Loucy (cell line): ENCODE measurements at regions not wholly inside any gene's neighbourhood (a gene's known extent, or its start where the extent isn't known, plus 50 kb on each side); places are given as distances from the start of the nearest gene placed in this dataset.

Source experiments
- H2AFZ ChIP-seq: fragments of 200-600 bp; sonication (generic); 2 replicates; pipeline ENCODE4 v1.6.0; 2016; ENCODE audit warnings: antibody characterized with exemption, mild to moderate bottlenecking, low read length, moderate library complexity
- H3F3A ChIP-seq: fragments of 200-600 bp; 2 replicates; pipeline ENCODE4 v1.6.0; 2016; ENCODE audit warnings: antibody characterized with exemption, low read depth, mild to moderate bottlenecking
- H3K27me3 ChIP-seq: fragments of 200-600 bp; sonication (generic); 2 replicates; pipeline ENCODE4 v1.6.1; 2014; ENCODE audit warnings: low read length, mild to moderate bottlenecking; ENCODE audit not compliant: insufficient read depth, poor library complexity, severe bottlenecking
- H3K36me3 ChIP-seq: fragments of 200-600 bp; sonication (generic); 2 replicates; pipeline ENCODE4 v1.6.1; 2016; ENCODE audit warnings: low read length; ENCODE audit not compliant: insufficient read depth
- H3K4me1 ChIP-seq: fragments of 200-600 bp; sonication (generic); 2 replicates; pipeline ENCODE4 v1.5.1; 2014; ENCODE audit warnings: low read length, mild to moderate bottlenecking; ENCODE audit not compliant: insufficient read depth, poor library complexity, severe bottlenecking
- H3K4me2 ChIP-seq: fragments of 200-600 bp; sonication (generic); 2 replicates; pipeline ENCODE4 v1.6.0; 2014; ENCODE audit warnings: antibody characterized with exemption, low read length, low read depth, mild to moderate bottlenecking; ENCODE audit not compliant: poor library complexity, severe bottlenecking
- H3K4me3 ChIP-seq: fragments of 200-600 bp; sonication (generic); 2 replicates; pipeline ENCODE4 v1.5.1; 2014; ENCODE audit warnings: low read length, mild to moderate bottlenecking, mixed read lengths; ENCODE audit not compliant: poor library complexity, severe bottlenecking
- H3K79me2 ChIP-seq: fragments of 200-600 bp; sonication (generic); 2 replicates; pipeline ENCODE4 v1.6.1; 2014; ENCODE audit warnings: low read length; ENCODE audit not compliant: insufficient read depth
- H3K9ac ChIP-seq: fragments of 200-600 bp; sonication (generic); 2 replicates; pipeline ENCODE4 v1.6.0; 2014; ENCODE audit warnings: mild to moderate bottlenecking, low read depth, low read length, moderate library complexity; ENCODE audit not compliant: poor library complexity, severe bottlenecking
- H3K9me2 ChIP-seq: fragments of 200-600 bp; sonication (generic); replicated peaks from 2 replicates; pipeline ENCODE4 v1.6.1; 2016; ENCODE audit warnings: low read depth, low read length, mixed read lengths
- H3K9me3 ChIP-seq: fragments of 200-600 bp; sonication (generic); 2 replicates; pipeline ENCODE4 v1.6.1; 2014; ENCODE audit warnings: mild to moderate bottlenecking, antibody characterized with exemption, low read length, low read depth; ENCODE audit not compliant: insufficient read depth
- H4K20me1 ChIP-seq: fragments of 200-600 bp; sonication (generic); 2 replicates; pipeline ENCODE4 v1.6.0; 2014; ENCODE audit warnings: antibody characterized with exemption, low read length, mild to moderate bottlenecking; ENCODE audit not compliant: insufficient read depth, poor library complexity, severe bottlenecking
- EZH2phosphoT487 ChIP-seq: fragments of 200-600 bp; IDR thresholded peaks from 2 replicates; pipeline ENCODE4 v1.6.1; 2018; ENCODE audit warnings: antibody characterized with exemption, mild to moderate bottlenecking, moderate library complexity, borderline replicate concordance
- TF ChIP-seq, protein P1 (sequence below): fragments of 200-600 bp; sonication (generic); conservative IDR thresholded peaks from 2 replicates; pipeline ENCODE4 v1.5.1; 2014; ENCODE audit warnings: mild to moderate bottlenecking, antibody characterized with exemption, low read length

DNA sequence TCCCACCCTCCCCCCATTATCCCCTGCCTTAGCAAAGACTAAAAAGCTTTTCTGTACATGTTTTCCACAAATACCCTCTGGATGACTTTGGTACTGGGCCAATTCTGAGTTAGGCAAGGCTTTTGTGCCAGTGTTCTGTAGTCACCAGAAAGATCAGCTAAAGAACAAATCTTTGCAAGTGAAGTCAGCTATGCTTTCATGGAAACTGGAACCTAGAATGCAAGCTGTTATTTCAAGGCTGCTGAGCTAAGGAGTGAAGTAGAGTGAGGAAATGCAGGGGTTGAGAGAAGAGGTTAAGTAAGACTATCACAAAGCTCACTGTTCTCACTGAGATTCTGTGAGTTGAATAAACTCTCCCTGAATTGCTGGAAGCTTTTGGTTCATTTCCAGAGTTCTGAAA lies 107.8 kb upstream of the CNTN3 start:
- Histone ChIP-seq H3K79me2 (no peaks in the 10 kb centered on the region), H3K9ac (no peak overlapping the region), H3F3A (no peaks in the 10 kb centered on the region), H3K4me2 (no peak overlapping the region), H3K9me2 (no peaks in the 10 kb centered on the region), H3K4me1 (no peaks in the 10 kb centered on the region), H3K36me3 (no peaks in the 10 kb centered on the region), H3K4me3 (no peak overlapping the region), H3K9me3 (no peaks in the 10 kb centered on the region), H2AFZ (no peak overlapping the region), H3K27me3 (no peaks in the 10 kb centered on the region), H4K20me1 (no peaks in the 10 kb centered on the region)
- TF ChIP-seq, protein P1, sequence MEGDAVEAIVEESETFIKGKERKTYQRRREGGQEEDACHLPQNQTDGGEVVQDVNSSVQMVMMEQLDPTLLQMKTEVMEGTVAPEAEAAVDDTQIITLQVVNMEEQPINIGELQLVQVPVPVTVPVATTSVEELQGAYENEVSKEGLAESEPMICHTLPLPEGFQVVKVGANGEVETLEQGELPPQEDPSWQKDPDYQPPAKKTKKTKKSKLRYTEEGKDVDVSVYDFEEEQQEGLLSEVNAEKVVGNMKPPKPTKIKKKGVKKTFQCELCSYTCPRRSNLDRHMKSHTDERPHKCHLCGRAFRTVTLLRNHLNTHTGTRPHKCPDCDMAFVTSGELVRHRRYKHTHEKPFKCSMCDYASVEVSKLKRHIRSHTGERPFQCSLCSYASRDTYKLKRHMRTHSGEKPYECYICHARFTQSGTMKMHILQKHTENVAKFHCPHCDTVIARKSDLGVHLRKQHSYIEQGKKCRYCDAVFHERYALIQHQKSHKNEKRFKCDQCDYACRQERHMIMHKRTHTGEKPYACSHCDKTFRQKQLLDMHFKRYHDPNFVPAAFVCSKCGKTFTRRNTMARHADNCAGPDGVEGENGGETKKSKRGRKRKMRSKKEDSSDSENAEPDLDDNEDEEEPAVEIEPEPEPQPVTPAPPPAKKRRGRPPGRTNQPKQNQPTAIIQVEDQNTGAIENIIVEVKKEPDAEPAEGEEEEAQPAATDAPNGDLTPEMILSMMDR = no peak

- no peaks in the 10 kb centered on the region for H4K20me1 ChIP-seq
- H3K79me2 ChIP-seq = no peaks in the 10 kb centered on the region
- H3K4me3 ChIP-seq = no peak overlapping the region
- H3K9ac ChIP-seq = no peak overlapping the region
- H3K4me2 ChIP-seq = no peak overlapping the region
- no peak overlapping the region for H2AFZ ChIP-seq
- H3F3A ChIP-seq = no peaks in the 10 kb centered on the region
- H3K27me3 ChIP-seq = no peaks in the 10 kb centered on the region
- H3K9me3 ChIP-seq = no peaks in the 10 kb centered on the region; the same call in 1 of the 2 replicates
- no peaks in the 10 kb centered on the region for H3K4me1 ChIP-seq
- no peaks in the 10 kb centered on the region for H3K36me3 ChIP-seq
- H3K9me2 ChIP-seq = no peaks in the 10 kb centered on the region
- no peak for TF ChIP-seq EZH2phosphoT487
- TF ChIP-seq, protein P1 = no peak
Measured at GRCh38 chr3:74713977-74714376, 99.5 kb upstream of the CNTN3 start.

GRCh38 chr3:74711913-74712512 lies 97.6 kb upstream of the CNTN3 start:
- Histone ChIP-seq H4K20me1 (no peaks in the 10 kb centered on the region), H3K79me2 (no peaks in the 10 kb centered on the region), H3K9ac (no peak overlapping the region), H2AFZ (no peak overlapping the region), H3K4me2 (no peak overlapping the region), H3K9me3 (no peaks in the 10 kb centered on the region; the same call in 1 of the 2 replicates), H3K9me2 (no peaks in the 10 kb centered on the region), H3K4me1 (no peaks in the 10 kb centered on the region), H3F3A (no peaks in the 10 kb centered on the region), H3K4me3 (no peak overlapping the region), H3K27me3 (no peaks in the 10 kb centered on the region), H3K36me3 (no peaks in the 10 kb centered on the region)
- no peak for TF ChIP-seq EZH2phosphoT487
- TF ChIP-seq, protein P1 = no peak
